Type B pancreatic cell (in vitro differentiated cells): ENCODE measurements at regions not wholly inside any gene's neighbourhood (a gene's known extent, or its start where the extent isn't known, plus 50 kb on each side); places are given as distances from the start of the nearest gene placed in this dataset.

Experiments used
- DNase-seq: peaks from one replicate; pipeline ENCODE4 v3.0.0; 2021; ENCODE audit warnings: mixed read lengths; ENCODE audit not compliant: unreplicated experiment; ENCODE audit errors: extremely low spot score
- H3K27ac Mint-ChIP-seq: 2 replicates; pipeline ENCODE4 v1.8.0; 2021; ENCODE audit warnings: mild to moderate bottlenecking, mixed read lengths
- H3K27me3 Mint-ChIP-seq: 2 replicates; pipeline ENCODE4 v1.8.0; 2021; ENCODE audit warnings: mixed read lengths
- H3K36me3 Mint-ChIP-seq: 2 replicates; pipeline ENCODE4 v1.8.0; 2021; ENCODE audit warnings: mixed read lengths
- H3K4me1 Mint-ChIP-seq: one replicate; pipeline ENCODE4 v1.8.0; 2021; ENCODE audit warnings: mixed read lengths; ENCODE audit not compliant: unreplicated experiment
- H3K4me3 Mint-ChIP-seq: 2 replicates; pipeline ENCODE4 v1.8.0; 2021; ENCODE audit warnings: mild to moderate bottlenecking, mixed read lengths
- H3K9me3 Mint-ChIP-seq: 2 replicates; pipeline ENCODE4 v1.8.0; 2021; ENCODE audit warnings: mixed read lengths
- TF ChIP-seq, protein P1 (sequence below): fragments of 200-600 bp; sonication (generic); conservative IDR thresholded peaks from 2 replicates; pipeline ENCODE4 v1.5.0; 2021; ENCODE audit warnings: antibody characterized with exemption, mild to moderate bottlenecking

DNA sequence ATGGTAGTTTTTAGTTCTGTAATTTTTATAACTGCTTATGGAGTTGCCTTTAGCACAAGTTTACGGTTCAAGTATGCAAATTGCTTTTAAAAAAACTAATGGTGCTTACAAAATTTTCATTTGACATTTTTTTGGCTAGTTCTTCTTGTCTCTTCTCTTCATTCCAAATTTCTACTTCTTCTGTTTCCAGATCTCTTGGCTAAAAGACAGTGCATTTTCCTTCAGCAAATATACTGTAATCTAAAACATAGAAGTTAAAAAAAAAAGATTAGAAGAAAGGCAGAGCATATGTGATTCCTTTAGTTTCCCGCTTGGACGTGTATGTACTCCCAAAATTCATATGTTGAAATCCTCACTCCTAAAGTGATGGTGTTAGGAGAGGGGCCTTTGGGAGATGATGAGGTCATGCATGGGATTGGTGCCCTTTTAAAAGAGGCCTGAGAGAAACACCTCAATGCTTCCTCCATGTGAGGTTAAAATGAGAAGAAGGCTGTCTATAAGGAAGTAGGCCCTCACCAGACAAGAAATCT lies 132.1 kb upstream of the NPY2R start:
- no peaks in the 10 kb centered on the region for H3K4me1 Mint-ChIP-seq
- H3K4me3 Mint-ChIP-seq, result no peak overlapping the region
- TF ChIP-seq, protein P1, sequence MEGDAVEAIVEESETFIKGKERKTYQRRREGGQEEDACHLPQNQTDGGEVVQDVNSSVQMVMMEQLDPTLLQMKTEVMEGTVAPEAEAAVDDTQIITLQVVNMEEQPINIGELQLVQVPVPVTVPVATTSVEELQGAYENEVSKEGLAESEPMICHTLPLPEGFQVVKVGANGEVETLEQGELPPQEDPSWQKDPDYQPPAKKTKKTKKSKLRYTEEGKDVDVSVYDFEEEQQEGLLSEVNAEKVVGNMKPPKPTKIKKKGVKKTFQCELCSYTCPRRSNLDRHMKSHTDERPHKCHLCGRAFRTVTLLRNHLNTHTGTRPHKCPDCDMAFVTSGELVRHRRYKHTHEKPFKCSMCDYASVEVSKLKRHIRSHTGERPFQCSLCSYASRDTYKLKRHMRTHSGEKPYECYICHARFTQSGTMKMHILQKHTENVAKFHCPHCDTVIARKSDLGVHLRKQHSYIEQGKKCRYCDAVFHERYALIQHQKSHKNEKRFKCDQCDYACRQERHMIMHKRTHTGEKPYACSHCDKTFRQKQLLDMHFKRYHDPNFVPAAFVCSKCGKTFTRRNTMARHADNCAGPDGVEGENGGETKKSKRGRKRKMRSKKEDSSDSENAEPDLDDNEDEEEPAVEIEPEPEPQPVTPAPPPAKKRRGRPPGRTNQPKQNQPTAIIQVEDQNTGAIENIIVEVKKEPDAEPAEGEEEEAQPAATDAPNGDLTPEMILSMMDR, result no peak
- no peak for DNase-seq
- H3K9me3 Mint-ChIP-seq, result no peaks in the 10 kb centered on the region
- no peaks in the 10 kb centered on the region for H3K36me3 Mint-ChIP-seq
- H3K27me3 Mint-ChIP-seq, result no peaks in the 10 kb centered on the region
- H3K27ac Mint-ChIP-seq, result no peak overlapping the region

DNA sequence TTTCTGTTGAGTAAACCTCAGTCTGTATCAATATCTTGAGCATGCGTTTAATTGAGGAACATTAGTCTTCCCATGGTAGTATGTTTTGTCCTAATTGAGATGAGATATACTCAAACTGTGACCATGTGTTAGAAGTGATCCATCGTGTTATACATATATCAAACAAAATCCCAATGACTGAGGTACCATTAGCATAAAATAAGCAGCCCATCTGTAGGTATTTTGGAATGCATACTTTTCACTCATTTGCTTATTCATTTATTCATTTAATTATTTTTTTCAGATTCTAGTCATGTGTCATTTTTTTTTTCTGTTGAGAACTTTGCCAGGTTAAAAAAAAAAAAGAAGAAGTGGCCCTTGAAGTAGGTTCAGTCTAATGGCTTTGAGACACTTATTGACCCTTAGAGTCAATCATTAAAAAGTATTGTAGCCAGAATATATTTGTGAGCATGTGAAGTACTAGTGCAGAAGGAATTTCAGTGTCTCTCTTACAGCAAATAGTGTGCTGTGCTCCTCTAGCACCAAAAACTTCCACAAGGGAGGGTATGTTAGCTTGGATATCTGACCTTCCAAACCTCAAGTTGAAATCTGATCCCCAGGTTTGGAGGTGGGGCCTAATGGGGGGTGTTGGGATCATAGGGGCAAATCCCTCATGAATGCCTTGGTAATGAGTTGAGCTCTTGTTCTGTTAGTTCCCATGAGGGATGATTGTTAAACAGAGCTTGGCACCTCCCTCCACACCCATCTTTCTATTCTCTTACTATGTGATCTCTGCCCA lies 130.8 kb upstream of the NPY2R start:
- Mint-ChIP-seq H3K36me3 (no peaks in the 10 kb centered on the region), H3K4me3 (no peak overlapping the region), H3K27ac (no peak overlapping the region), H3K27me3 (no peaks in the 10 kb centered on the region), H3K9me3 (no peaks in the 10 kb centered on the region), H3K4me1 (no peaks in the 10 kb centered on the region)
- DNase-seq, result no peak
- TF ChIP-seq, protein P1, result no peak

DNA sequence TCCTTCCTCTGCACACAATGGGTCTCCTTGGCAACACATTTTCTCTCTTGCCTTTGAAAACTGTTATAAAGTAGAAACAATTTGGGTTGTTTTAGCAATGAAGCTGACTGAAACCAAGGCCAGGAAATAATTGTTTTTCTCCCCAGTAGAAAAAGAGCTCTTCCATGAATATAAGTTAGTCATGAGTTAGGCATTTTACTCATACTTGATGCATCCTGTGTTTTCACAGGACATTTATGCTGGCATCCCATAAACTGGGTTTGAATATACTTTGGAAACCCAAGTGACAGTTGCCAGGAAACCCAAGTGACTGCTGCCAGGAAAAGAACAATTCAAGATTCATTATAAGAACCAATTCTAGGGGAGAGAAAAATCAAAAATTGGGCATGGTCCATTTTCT lies 128.6 kb upstream of the NPY2R start:
- Mint-ChIP-seq H3K27ac (no peak overlapping the region), H3K4me3 (no peak overlapping the region), H3K36me3 (no peaks in the 10 kb centered on the region), H3K27me3 (no peaks in the 10 kb centered on the region), H3K9me3 (no peaks in the 10 kb centered on the region), H3K4me1 (no peaks in the 10 kb centered on the region)
- no peak for DNase-seq
- TF ChIP-seq, protein P1, result no peak

DNA sequence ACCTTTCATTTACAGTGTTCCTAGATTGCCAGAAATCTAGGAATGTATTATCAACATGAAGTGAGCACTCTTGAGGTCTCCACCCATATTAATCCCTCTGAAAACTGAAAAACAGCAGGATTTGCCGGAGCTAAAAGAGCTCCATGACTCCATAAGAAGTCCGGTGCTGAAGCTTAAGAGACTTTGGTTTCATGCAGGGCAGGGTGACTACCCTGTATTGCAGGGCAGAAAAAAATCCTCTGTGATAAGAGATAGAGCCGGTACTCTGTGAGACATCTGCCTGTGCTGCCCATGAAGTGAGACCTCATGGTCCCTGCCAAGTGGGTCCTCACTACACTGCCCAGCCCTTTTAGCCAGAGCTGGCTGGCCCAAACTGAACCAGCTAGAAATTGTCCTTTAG lies 127.2 kb upstream of the NPY2R start:
- no peaks in the 10 kb centered on the region for H3K27me3 Mint-ChIP-seq
- no peak for DNase-seq
- H3K4me1 Mint-ChIP-seq, result no peaks in the 10 kb centered on the region
- no peak overlapping the region for H3K4me3 Mint-ChIP-seq
- no peaks in the 10 kb centered on the region for H3K9me3 Mint-ChIP-seq
- TF ChIP-seq, protein P1, result no peak
- no peaks in the 10 kb centered on the region for H3K36me3 Mint-ChIP-seq
- no peak overlapping the region for H3K27ac Mint-ChIP-seq

DNA sequence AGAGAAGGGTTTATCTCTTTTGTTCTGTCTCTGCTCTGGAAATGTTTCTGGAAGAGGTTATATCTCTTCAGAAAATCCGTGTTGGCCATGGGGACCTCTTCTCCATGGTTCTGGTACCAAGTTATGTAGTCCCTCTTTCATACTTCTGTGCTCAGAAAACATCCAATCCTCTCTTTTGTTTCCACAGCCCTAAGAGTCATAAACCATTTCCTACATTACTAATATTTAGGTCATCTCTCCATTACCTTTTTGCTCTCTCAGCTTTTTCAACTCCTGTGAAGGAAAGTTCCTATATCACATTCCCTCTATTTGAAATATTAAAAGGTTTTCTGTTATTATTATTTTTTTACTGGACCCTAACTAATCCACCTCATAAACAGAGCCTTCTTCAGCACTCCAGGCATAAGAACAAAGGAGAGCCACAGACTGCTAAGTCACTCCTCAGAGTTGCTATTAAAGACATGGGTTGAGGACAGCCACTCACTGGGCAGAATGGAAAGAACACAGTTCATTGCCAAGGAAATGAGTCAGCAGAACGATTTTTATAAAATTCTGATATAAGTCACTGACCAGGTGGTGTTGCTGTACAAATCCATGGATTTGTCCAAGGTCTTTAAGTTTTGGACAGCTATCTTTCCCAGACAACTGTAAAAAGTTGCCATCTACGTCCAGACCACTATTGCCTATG lies 122.4 kb upstream of the NPY2R start:
- no peak overlapping the region for H3K27ac Mint-ChIP-seq
- H3K4me1 Mint-ChIP-seq, result no peaks in the 10 kb centered on the region
- H3K4me3 Mint-ChIP-seq, result no peak overlapping the region
- no peaks in the 10 kb centered on the region for H3K27me3 Mint-ChIP-seq
- no peak for DNase-seq
- TF ChIP-seq, protein P1, result no peak
- H3K9me3 Mint-ChIP-seq, result no peaks in the 10 kb centered on the region
- H3K36me3 Mint-ChIP-seq, result no peaks in the 10 kb centered on the region
